Upper lobe of left lung (tissue), 6 donors: ENCODE measurements at regions not wholly inside any gene's neighbourhood (a gene's known extent, or its start where the extent isn't known, plus 50 kb on each side); places are given as distances from the start of the nearest gene placed in this dataset.
A peak's percentile ranks its signal among the peaks of the same experiment; 100 is the strongest.

Experiments used
- ATAC-seq, 2 donors: fragments of 200-7000 bp; cut with Tn5 transposase; one replicate each; pipeline ENCODE4 v1.9.1; 2022; ENCODE audit warnings: mild to moderate bottlenecking in 2 of 2, moderate library complexity in 2 of 2; ENCODE audit not compliant: low FRiP score in 2 of 2
- DNase-seq, 2 donors: peaks; one replicate each; pipeline ENCODE4 v3.0.0-alpha.2; 2019 to 2020
- H3K27ac ChIP-seq, 4 donors: fragments of 200-600 bp; sonication (generic); one replicate each; pipeline ENCODE4 v1.5.1; 2016 to 2019
- H3K27me3 ChIP-seq, 4 donors: fragments of 200-600 bp; sonication (generic); one replicate each; pipeline ENCODE4 v1.5.1; 2017 to 2019
- H3K36me3 ChIP-seq, 4 donors: fragments of 200-600 bp; sonication (generic); one replicate each; pipeline ENCODE4 v1.5.1; 2016 to 2019
- H3K4me1 ChIP-seq, 4 donors: fragments of 200-600 bp; sonication (generic); one replicate each; pipeline ENCODE4 v1.5.1; 2018 to 2019
- H3K4me3 ChIP-seq, 4 donors: fragments of 200-600 bp; sonication (generic); one replicate each; pipeline ENCODE4 v1.5.1; 2017 to 2019; ENCODE audit warnings: mild to moderate bottlenecking in 2 of 4, moderate library complexity in 1 of 4
- H3K9me3 ChIP-seq, 4 donors: fragments of 200-600 bp; sonication (generic); one replicate each; pipeline ENCODE4 v1.5.1; 2018 to 2019
- CTCF ChIP-seq, 6 experiments: fragments of 450-650 bp in 4 of 6; fragments of 200-600 bp in 2 of 6; sonication (generic) in 2 of 6; IDR thresholded peaks; one replicate each; pipeline ENCODE4 v1.5.1; 2016 to 2019; ENCODE audit warnings: antibody characterized with exemption in 6 of 6
- EP300 ChIP-seq, 4 donors: sonication (generic); formaldehyde crosslinking; IDR thresholded peaks; one replicate each; pipeline ENCODE4 v1.5.1; 2017; ENCODE audit warnings: antibody characterized with exemption in 4 of 4, control low read depth in 2 of 4
- POLR2A ChIP-seq, 4 donors: fragments of 450-650 bp; IDR thresholded peaks; one replicate each; pipeline ENCODE4 v1.5.1; 2016 to 2017; ENCODE audit warnings: antibody characterized with exemption in 4 of 4, mild to moderate bottlenecking in 2 of 4
- POLR2AphosphoS5 ChIP-seq, 2 donors: sonication (generic); formaldehyde crosslinking; IDR thresholded peaks; one replicate each; pipeline ENCODE4 v1.5.1; 2017; ENCODE audit warnings: antibody characterized with exemption in 2 of 2
- WGBS, 2 donors: methylation state at CpG; one replicate each; pipeline ENCODE4 v1.1.5; 2017 to 2018; 5-methylcytosine and 5-hydroxymethylcytosine counted together
- donor health status: DM: no; HTN: no; CAD: no; lungs with moderate emphysema.
- donor health status: DM: no; HTN: yes; CAD: no; lungs with severe emphysema.

GRCh38 chr7:35468606-35469005 is 214.7 kb upstream of the TBX20 start:
- no peaks in the 10 kb centered on the region for H3K9me3 ChIP-seq
- H3K36me3 ChIP-seq: no peaks in the 10 kb centered on the region
- H3K4me1 ChIP-seq: no peaks in the 10 kb centered on the region
- no peak for DNase-seq
- TF ChIP-seq CTCF (IDR thresholded peaks at IDR 0.05) (no peak), POLR2AphosphoS5 (IDR thresholded peaks at IDR 0.05) (no peak), POLR2A (IDR thresholded peaks at IDR 0.05) (no peak), EP300 (IDR thresholded peaks at IDR 0.05) (no peak)
- H3K4me3 ChIP-seq: no peak overlapping the region
- no peak for ATAC-seq
- H3K27ac ChIP-seq: no peak overlapping the region
- WGBS, 2 donors: 59 to 67% methylated on average over 5 of the region's 5 CpGs
- no peaks in the 10 kb centered on the region for H3K27me3 ChIP-seq

- no peaks in the 10 kb centered on the region for H3K36me3 ChIP-seq
- TF ChIP-seq CTCF (IDR thresholded peaks at IDR 0.05): no peak
- TF ChIP-seq EP300 (IDR thresholded peaks at IDR 0.05): no peak
- no peak for TF ChIP-seq POLR2AphosphoS5 (IDR thresholded peaks at IDR 0.05)
- no peak for TF ChIP-seq POLR2A (IDR thresholded peaks at IDR 0.05)
- DNase-seq (no peak), ATAC-seq (no peak)
- no peak overlapping the region for H3K4me3 ChIP-seq
- H3K4me1 ChIP-seq: no peaks in the 10 kb centered on the region
- no peaks in the 10 kb centered on the region for H3K9me3 ChIP-seq
- no peaks in the 10 kb centered on the region for H3K27me3 ChIP-seq
- WGBS, 2 donors: 60 to 71% methylated on average over 3 of the region's 3 CpGs
- H3K27ac ChIP-seq: no peak overlapping the region
Measured at GRCh38 chr7:35467456-35467978, 213.6 kb upstream of the TBX20 start.

- Histone ChIP-seq H3K27ac (peak overlapping the region in 2 of 4 donors; percentile 36 to 63), H3K27me3 (no peaks in the 10 kb centered on the region), H3K9me3 (no peaks in the 10 kb centered on the region), H3K4me1 (no peaks in the 10 kb centered on the region), H3K36me3 (no peaks in the 10 kb centered on the region), H3K4me3 (no peak overlapping the region)
- peak; percentile 41 to 71 for ATAC-seq
- 40 to 41% methylated on average over 12 to 13 of the region's 18 CpGs for WGBS, 2 donors
- DNase-seq: peak; percentile 80 to 91
- TF ChIP-seq EP300 (IDR thresholded peaks at IDR 0.05): no peak
- TF ChIP-seq POLR2A (IDR thresholded peaks at IDR 0.05): no peak
- peak in 1 of 2 donors; percentile 32 for TF ChIP-seq POLR2AphosphoS5 (IDR thresholded peaks at IDR 0.05)
- no peak for TF ChIP-seq CTCF (IDR thresholded peaks at IDR 0.05)
Measured at GRCh38 chr7:35465791-35466336, 212.0 kb upstream of the TBX20 start.

- no peak for DNase-seq
- Histone ChIP-seq H3K4me1 (no peaks in the 10 kb centered on the region), H3K4me3 (no peak overlapping the region), H3K9me3 (no peaks in the 10 kb centered on the region), H3K27me3 (no peaks in the 10 kb centered on the region), H3K27ac (no peak overlapping the region), H3K36me3 (no peaks in the 10 kb centered on the region)
- no peak for ATAC-seq
- TF ChIP-seq POLR2A (IDR thresholded peaks at IDR 0.05): no peak
- no peak for TF ChIP-seq CTCF (IDR thresholded peaks at IDR 0.05)
- no peak for TF ChIP-seq POLR2AphosphoS5 (IDR thresholded peaks at IDR 0.05)
- TF ChIP-seq EP300 (IDR thresholded peaks at IDR 0.05): no peak
- 75 to 82% methylated on average over 4 of the region's 4 CpGs for WGBS, 2 donors
Measured at GRCh38 chr7:35463751-35464150, 209.9 kb upstream of the TBX20 start.

GRCh38 chr7:35463176-35463700 is 209.3 kb upstream of the TBX20 start:
- 69 to 80% methylated on average over 3 of the region's 3 CpGs for WGBS, 2 donors
- H3K36me3 ChIP-seq: no peaks in the 10 kb centered on the region

More at GRCh38 chr7:35463176-35463700, 209.3 kb upstream of the TBX20 start:
- Histone ChIP-seq H3K27me3 (no peaks in the 10 kb centered on the region), H3K4me1 (no peaks in the 10 kb centered on the region), H3K9me3 (no peaks in the 10 kb centered on the region), H3K4me3 (no peak overlapping the region), H3K27ac (no peak overlapping the region)
- TF ChIP-seq EP300 (IDR thresholded peaks at IDR 0.05) (no peak), POLR2AphosphoS5 (IDR thresholded peaks at IDR 0.05) (no peak), CTCF (IDR thresholded peaks at IDR 0.05) (no peak), POLR2A (IDR thresholded peaks at IDR 0.05) (no peak)
- ATAC-seq (no peak), DNase-seq (no peak)
